H1 (cell line): ENCODE measurements at regions not wholly inside any gene's neighbourhood (a gene's known extent, or its start where the extent isn't known, plus 50 kb on each side); places are given as distances from the start of the nearest gene placed in this dataset.

ENCODE experiments used
- GTF2F1 ChIP-seq: IDR thresholded peaks from 2 replicates; pipeline ENCODE4 v1.6.1; 2012; ENCODE audit warnings: low read depth, low read length, improper control_type of control experiment, borderline replicate concordance
- RNF2 ChIP-seq: fragments of 200-900, 300-1000 bp; sonication (generic); IDR thresholded peaks from 2 replicates; pipeline ENCODE4 v1.7.1; 2016; ENCODE audit warnings: borderline replicate concordance, low read depth, mild to moderate bottlenecking, antibody characterized with exemption, low read length; ENCODE audit not compliant: poor library complexity, severe bottlenecking; ENCODE audit errors: missing control alignments

- no peak for TF ChIP-seq GTF2F1
- TF ChIP-seq RNF2 = no peak
These were observed 127.7 kb upstream of the GSE1 start (continued) for GRCh38 chr16:85485379-85485778.
